Liver (tissue), 8 donors: ENCODE measurements at regions not wholly inside any gene's neighbourhood (a gene's known extent, or its start where the extent isn't known, plus 50 kb on each side); places are given as distances from the start of the nearest gene placed in this dataset.

Experiments
- DNase-seq: peaks from one replicate; pipeline ENCODE4 v3.0.0-alpha.2; 2017; ENCODE audit warnings: low spot score
- H3K27ac ChIP-seq, 2 donors: one replicate each; pipeline ENCODE4 v1.7.0; 2013; ENCODE audit warnings: inconsistent platforms in 2 of 2, low read length in 2 of 2, control low read depth in 1 of 2, low read depth in 1 of 2, mild to moderate bottlenecking in 1 of 2
- H3K27me3 ChIP-seq, 4 donors: one replicate each; pipeline versions ENCODE4 v1.6.1 to v1.7.0; 2013; ENCODE audit warnings: low read length in 3 of 4, inconsistent platforms in 1 of 4, mild to moderate bottlenecking in 1 of 4, moderate library complexity in 1 of 4; ENCODE audit not compliant: control insufficient read depth in 4 of 4, insufficient read depth in 4 of 4
- H3K36me3 ChIP-seq, 4 donors: one replicate each; pipeline versions ENCODE4 v1.6.1 to v1.7.0; 2013; ENCODE audit warnings: low read length in 3 of 4, mild to moderate bottlenecking in 3 of 4, low read depth in 1 of 4, moderate library complexity in 1 of 4; ENCODE audit not compliant: control insufficient read depth in 4 of 4, insufficient read depth in 3 of 4
- H3K4me1 ChIP-seq, 4 donors: one replicate each; pipeline versions ENCODE4 v1.6.1 to v1.7.0; 2013; ENCODE audit warnings: low read length in 3 of 4, mild to moderate bottlenecking in 3 of 4, moderate library complexity in 1 of 4; ENCODE audit not compliant: control insufficient read depth in 4 of 4, insufficient read depth in 4 of 4
- H3K4me3 ChIP-seq, 3 donors: one replicate each; pipeline versions ENCODE4 v1.6.1 to v1.7.0; 2013; ENCODE audit warnings: low read length in 3 of 3, control low read depth in 1 of 3, low read depth in 1 of 3, mild to moderate bottlenecking in 1 of 3
- H3K9ac ChIP-seq, 2 donors: one replicate each; pipeline ENCODE4 v1.7.0; 2013; ENCODE audit warnings: low read length in 2 of 2, mild to moderate bottlenecking in 2 of 2, moderate library complexity in 2 of 2, control low read depth in 1 of 2, low read depth in 1 of 2
- H3K9me3 ChIP-seq, 4 donors: one replicate each; pipeline versions ENCODE4 v1.6.1 to v1.7.0; 2013; ENCODE audit warnings: low read length in 3 of 4; ENCODE audit not compliant: control insufficient read depth in 4 of 4
- EGR1 ChIP-seq, 2 donors: IDR thresholded peaks; 2 replicates each; pipeline ENCODE4 v1.6.1; 2016 to 2018; ENCODE audit warnings: antibody characterized with exemption in 2 of 2, low read depth in 2 of 2
- FOXA1 ChIP-seq: IDR thresholded peaks from 2 replicates; pipeline ENCODE4 v1.6.1; 2016; ENCODE audit warnings: antibody characterized with exemption
- FOXA2 ChIP-seq: IDR thresholded peaks from 2 replicates; pipeline ENCODE4 v1.6.1; 2016; ENCODE audit warnings: antibody characterized with exemption
- GABPA ChIP-seq, 2 donors: IDR thresholded peaks in 1 of 2; conservative IDR thresholded peaks in 1 of 2; 2 replicates each; pipeline ENCODE4 v1.6.1; 2016; ENCODE audit warnings: antibody characterized with exemption in 2 of 2, mild to moderate bottlenecking in 1 of 2, moderate library complexity in 1 of 2
- HNF4A ChIP-seq, 2 donors: conservative IDR thresholded peaks; 2 replicates each; pipeline ENCODE4 v1.6.1; 2016; ENCODE audit warnings: antibody characterized with exemption in 2 of 2, mild to moderate bottlenecking in 2 of 2
- JUND ChIP-seq, 2 donors: IDR thresholded peaks; 2 replicates each; pipeline ENCODE4 v1.6.1; 2016; ENCODE audit warnings: antibody characterized with exemption in 2 of 2
- NR2F2 ChIP-seq: IDR thresholded peaks from 2 replicates; pipeline ENCODE4 v1.6.1; 2016; ENCODE audit warnings: antibody characterized with exemption
- RAD21 ChIP-seq, 2 donors: IDR thresholded peaks; 2 replicates each; pipeline ENCODE4 v1.6.1; 2016; ENCODE audit warnings: antibody characterized with exemption in 2 of 2, mild to moderate bottlenecking in 2 of 2
- RXRA ChIP-seq, 2 donors: IDR thresholded peaks; 2 replicates each; pipeline ENCODE4 v1.6.1; 2017 to 2018; ENCODE audit warnings: antibody characterized with exemption in 2 of 2, mild to moderate bottlenecking in 1 of 2
- SP1 ChIP-seq: IDR thresholded peaks from 2 replicates; pipeline ENCODE4 v1.6.1; 2018; ENCODE audit warnings: antibody characterized with exemption, mild to moderate bottlenecking
- TAF1 ChIP-seq: conservative IDR thresholded peaks from 2 replicates; pipeline ENCODE4 v1.6.1; 2016; ENCODE audit warnings: antibody characterized with exemption, mild to moderate bottlenecking
- YY1 ChIP-seq: IDR thresholded peaks from 2 replicates; pipeline ENCODE4 v1.6.1; 2016; ENCODE audit warnings: antibody characterized with exemption, mild to moderate bottlenecking
- WGBS: extraction: QIAGEN DNeasy Blood & Tissue Kit; methylation state at CpG from one replicate; pipeline ENCODE4 v1.1.7; 2013; 5-methylcytosine and 5-hydroxymethylcytosine counted together
- TF ChIP-seq, protein P1 (sequence below): fragments of 150-350 bp; IDR thresholded peaks from 2 replicates; pipeline ENCODE4 v1.5.1; 2017; ENCODE audit warnings: improper control_type of control experiment, low read depth, low read length; ENCODE audit not compliant: missing input control
- TF ChIP-seq, protein P2 (sequence below): IDR thresholded peaks from 2 replicates; pipeline ENCODE4 v1.6.1; 2016; ENCODE audit warnings: antibody characterized with exemption
- TF ChIP-seq, protein P3 (sequence below): IDR thresholded peaks from 2 replicates; pipeline ENCODE4 v1.6.1; 2016; ENCODE audit warnings: antibody characterized with exemption, mild to moderate bottlenecking
- donor health status: healthy.
- donor health status: healthy.
- donor health status: healthy.
- donor health status: healthy.
- donor health status: healthy.

DNA sequence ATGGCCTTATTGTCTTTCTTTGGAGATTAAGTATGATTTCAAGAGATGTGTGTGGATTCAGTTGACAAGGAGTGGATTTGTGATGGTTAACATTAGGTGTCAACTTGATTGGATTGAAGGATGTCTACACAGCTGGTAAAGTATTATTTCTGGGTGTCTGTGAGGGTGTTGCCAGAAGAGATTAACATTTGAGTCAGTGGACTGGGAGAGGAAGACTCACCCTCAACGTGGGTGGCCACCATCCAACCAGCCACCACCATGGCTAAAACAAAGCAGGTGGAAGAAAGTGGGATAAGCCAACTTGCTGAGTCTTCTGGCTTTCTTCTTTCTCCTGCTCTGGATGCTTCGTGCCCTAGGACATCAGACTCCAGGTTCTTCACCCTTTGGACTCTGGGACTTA lies 76.1 kb downstream of the GPR37 start (continued):
- TF ChIP-seq HNF4A (conservative IDR thresholded peaks at IDR 0.05), result no peak
- TF ChIP-seq YY1, result no peak
- TF ChIP-seq FOXA2, result no peak
- TF ChIP-seq RAD21 (IDR thresholded peaks at IDR 0.05), result no peak
- TF ChIP-seq SP1, result no peak

DNA sequence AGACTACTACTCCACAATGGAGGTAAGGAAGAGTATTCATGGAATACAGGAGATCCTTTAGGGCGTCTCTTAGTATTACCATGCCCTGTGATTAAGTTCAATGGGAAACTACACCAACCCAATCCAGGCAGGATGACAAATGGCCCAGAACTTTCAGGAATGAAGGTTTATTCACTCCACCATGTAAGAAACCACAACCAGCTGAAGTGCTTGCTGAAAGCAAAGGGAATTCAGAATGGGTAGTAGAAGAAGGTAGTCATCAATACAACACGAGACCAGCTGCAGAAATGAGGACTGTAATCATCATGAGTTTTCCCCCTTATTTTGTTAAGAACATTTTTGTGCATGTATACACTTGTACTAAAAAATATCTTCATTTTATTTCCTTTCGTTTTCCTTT lies 76.6 kb downstream of the GPR37 start:
- H3K9ac ChIP-seq, result no peak overlapping the region
- H3K4me3 ChIP-seq, result no peak overlapping the region
- WGBS, result 74% methylated on average over 3 of the region's 3 CpGs
- no peaks in the 10 kb centered on the region for H3K9me3 ChIP-seq
- no peak for DNase-seq
- no peaks in the 10 kb centered on the region for H3K4me1 ChIP-seq
- H3K27me3 ChIP-seq, result no peaks in the 10 kb centered on the region
- TF ChIP-seq FOXA1 (no peak), RAD21 (IDR thresholded peaks at IDR 0.05) (no peak), JUND (IDR thresholded peaks at IDR 0.05) (no peak), FOXA2 (no peak), TAF1 (no peak), RXRA (IDR thresholded peaks at IDR 0.05) (no peak), NR2F2 (no peak), SP1 (no peak), HNF4A (conservative IDR thresholded peaks at IDR 0.05) (no peak), GABPA (IDR thresholded peaks at IDR 0.05 in 1 of 2, conservative IDR thresholded peaks at IDR 0.05 in 1 of 2) (no peak), EGR1 (IDR thresholded peaks at IDR 0.05; ENCODE audit: low read depth in 2 of 2) (no peak)
- TF ChIP-seq, protein P1, sequence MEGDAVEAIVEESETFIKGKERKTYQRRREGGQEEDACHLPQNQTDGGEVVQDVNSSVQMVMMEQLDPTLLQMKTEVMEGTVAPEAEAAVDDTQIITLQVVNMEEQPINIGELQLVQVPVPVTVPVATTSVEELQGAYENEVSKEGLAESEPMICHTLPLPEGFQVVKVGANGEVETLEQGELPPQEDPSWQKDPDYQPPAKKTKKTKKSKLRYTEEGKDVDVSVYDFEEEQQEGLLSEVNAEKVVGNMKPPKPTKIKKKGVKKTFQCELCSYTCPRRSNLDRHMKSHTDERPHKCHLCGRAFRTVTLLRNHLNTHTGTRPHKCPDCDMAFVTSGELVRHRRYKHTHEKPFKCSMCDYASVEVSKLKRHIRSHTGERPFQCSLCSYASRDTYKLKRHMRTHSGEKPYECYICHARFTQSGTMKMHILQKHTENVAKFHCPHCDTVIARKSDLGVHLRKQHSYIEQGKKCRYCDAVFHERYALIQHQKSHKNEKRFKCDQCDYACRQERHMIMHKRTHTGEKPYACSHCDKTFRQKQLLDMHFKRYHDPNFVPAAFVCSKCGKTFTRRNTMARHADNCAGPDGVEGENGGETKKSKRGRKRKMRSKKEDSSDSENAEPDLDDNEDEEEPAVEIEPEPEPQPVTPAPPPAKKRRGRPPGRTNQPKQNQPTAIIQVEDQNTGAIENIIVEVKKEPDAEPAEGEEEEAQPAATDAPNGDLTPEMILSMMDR, result no peak
- TF ChIP-seq, protein P2, sequence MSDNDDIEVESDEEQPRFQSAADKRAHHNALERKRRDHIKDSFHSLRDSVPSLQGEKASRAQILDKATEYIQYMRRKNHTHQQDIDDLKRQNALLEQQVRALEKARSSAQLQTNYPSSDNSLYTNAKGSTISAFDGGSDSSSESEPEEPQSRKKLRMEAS, result no peak
- TF ChIP-seq, protein P3, sequence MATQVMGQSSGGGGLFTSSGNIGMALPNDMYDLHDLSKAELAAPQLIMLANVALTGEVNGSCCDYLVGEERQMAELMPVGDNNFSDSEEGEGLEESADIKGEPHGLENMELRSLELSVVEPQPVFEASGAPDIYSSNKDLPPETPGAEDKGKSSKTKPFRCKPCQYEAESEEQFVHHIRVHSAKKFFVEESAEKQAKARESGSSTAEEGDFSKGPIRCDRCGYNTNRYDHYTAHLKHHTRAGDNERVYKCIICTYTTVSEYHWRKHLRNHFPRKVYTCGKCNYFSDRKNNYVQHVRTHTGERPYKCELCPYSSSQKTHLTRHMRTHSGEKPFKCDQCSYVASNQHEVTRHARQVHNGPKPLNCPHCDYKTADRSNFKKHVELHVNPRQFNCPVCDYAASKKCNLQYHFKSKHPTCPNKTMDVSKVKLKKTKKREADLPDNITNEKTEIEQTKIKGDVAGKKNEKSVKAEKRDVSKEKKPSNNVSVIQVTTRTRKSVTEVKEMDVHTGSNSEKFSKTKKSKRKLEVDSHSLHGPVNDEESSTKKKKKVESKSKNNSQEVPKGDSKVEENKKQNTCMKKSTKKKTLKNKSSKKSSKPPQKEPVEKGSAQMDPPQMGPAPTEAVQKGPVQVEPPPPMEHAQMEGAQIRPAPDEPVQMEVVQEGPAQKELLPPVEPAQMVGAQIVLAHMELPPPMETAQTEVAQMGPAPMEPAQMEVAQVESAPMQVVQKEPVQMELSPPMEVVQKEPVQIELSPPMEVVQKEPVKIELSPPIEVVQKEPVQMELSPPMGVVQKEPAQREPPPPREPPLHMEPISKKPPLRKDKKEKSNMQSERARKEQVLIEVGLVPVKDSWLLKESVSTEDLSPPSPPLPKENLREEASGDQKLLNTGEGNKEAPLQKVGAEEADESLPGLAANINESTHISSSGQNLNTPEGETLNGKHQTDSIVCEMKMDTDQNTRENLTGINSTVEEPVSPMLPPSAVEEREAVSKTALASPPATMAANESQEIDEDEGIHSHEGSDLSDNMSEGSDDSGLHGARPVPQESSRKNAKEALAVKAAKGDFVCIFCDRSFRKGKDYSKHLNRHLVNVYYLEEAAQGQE, result no peak
- H3K36me3 ChIP-seq, result no peaks in the 10 kb centered on the region
- no peak overlapping the region for H3K27ac ChIP-seq

DNA sequence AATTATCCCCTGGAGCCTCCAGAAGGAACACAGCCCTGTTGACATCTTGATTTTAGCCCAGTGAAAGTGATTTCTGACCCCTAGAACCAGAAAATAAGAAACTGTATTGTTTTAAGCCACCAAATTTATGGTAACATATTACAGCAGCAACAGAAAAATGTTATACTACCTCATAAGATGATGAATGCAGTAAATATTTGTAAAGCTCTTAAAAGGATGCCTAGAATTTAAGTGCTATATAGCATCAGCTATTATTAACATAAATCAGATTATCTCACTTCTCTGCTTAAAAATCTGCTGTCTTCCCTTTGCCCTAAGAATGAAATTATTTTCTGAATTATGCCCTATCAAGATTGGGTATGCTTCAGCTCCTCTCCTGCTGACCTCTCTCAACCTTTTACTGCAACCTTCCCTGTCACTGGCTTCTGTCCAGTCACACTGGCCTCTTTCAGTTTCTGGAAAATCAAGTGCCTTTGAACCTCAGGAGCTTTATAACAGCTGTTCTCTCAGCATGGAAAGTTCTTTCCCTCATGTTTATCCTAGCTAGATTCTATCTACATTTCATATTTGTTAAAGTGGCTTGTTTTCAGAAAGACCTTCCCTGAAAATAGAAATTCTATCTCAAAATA lies 78.9 kb downstream of the GPR37 start:
- Histone ChIP-seq H3K4me3 (no peak overlapping the region), H3K27me3 (no peaks in the 10 kb centered on the region), H3K9me3 (no peaks in the 10 kb centered on the region), H3K9ac (no peak overlapping the region), H3K27ac (no peak overlapping the region), H3K4me1 (no peaks in the 10 kb centered on the region), H3K36me3 (no peaks in the 10 kb centered on the region)
- TF ChIP-seq RXRA (IDR thresholded peaks at IDR 0.05), result peak in 1 of 2 donors; percentile 49
- peak in 1 of 2 donors; percentile 16 for TF ChIP-seq HNF4A (conservative IDR thresholded peaks at IDR 0.05)
- TF ChIP-seq GABPA (IDR thresholded peaks at IDR 0.05 in 1 of 2, conservative IDR thresholded peaks at IDR 0.05 in 1 of 2), result no peak
- DNase-seq, result no peak
